GM18951 (cell line): ENCODE measurements at regions not wholly inside any gene's neighbourhood (a gene's known extent, or its start where the extent isn't known, plus 50 kb on each side); places are given as distances from the start of the nearest gene placed in this dataset.

ENCODE experiments used
- POLR2A ChIP-seq: IDR thresholded peaks from 4 replicates; pipeline ENCODE4 v1.6.1; 2011; ENCODE audit warnings: mild to moderate bottlenecking; ENCODE audit not compliant: insufficient read length, insufficient read depth; ENCODE audit errors: extremely low read depth
- in situ Hi-C: fragments of 300-500 bp; cut with MboI; formaldehyde crosslinking; loops from one replicate; pipeline ENCODE4 v1.12.0; 2022; ENCODE audit warnings: low sequenced_read_pairs, mixed read lengths, inconsistent platforms; ENCODE audit not compliant: unreplicated experiment

- in situ Hi-C loops, result no loop called here
- TF ChIP-seq POLR2A, result no peak
Measured at GRCh38 chr13:76038920-76039716, 403.0 kb downstream of the LMO7 start.

- TF ChIP-seq POLR2A, result no peak
- in situ Hi-C loops, result no loop called here
Measured at GRCh38 chr13:76036176-76036575, 400.0 kb downstream of the LMO7 start.

- in situ Hi-C loops, result no loop called here
Measured at GRCh38 chr13:76035711-76036110, 399.6 kb downstream of the LMO7 start.

GRCh38 chr13:76029706-76030105 lies 393.6 kb downstream of the LMO7 start:
- no peak for TF ChIP-seq POLR2A
- in situ Hi-C loops, result no loop called here

More at GRCh38 chr13:76035711-76036110, 399.6 kb downstream of the LMO7 start:
- no peak for TF ChIP-seq POLR2A

- in situ Hi-C loops, result no loop called here
- no peak for TF ChIP-seq POLR2A
Measured at GRCh38 chr13:76029088-76029487, 393.0 kb downstream of the LMO7 start.

- in situ Hi-C loops, result no loop called here
Measured at GRCh38 chr13:76027131-76027530, 391.0 kb downstream of the LMO7 start.

DNA sequence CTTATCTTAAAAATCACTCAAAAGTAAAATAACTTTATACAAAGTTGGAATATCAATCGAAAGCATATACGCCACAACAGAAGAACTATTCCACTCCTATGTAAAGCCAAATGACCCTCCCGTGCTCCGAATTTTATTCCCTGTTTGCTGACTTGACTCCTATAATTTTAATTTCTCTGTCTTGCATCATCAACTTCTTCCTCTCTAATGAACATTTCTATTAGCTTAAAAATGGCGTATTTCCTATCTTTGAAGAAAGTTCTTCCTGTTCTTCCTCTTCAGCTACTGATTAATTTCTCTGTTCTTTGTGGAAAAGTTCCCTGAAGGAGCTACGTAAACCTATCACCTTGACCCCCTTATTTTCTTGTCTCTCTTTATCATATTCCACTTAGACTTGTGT lies 389.3 kb downstream of the LMO7 start:
- in situ Hi-C loops, result no loop called here
- no peak for TF ChIP-seq POLR2A

More at GRCh38 chr13:76027131-76027530, 391.0 kb downstream of the LMO7 start:
- TF ChIP-seq POLR2A, result no peak

- in situ Hi-C loops, result loop anchor here (25.0 kb wide), 1 partner anchor 337 kb away; no protein-coding TSS in a partner anchor
- TF ChIP-seq POLR2A, result no peak
Measured at GRCh38 chr13:76024151-76024550, 388.0 kb downstream of the LMO7 start.

- no peak for TF ChIP-seq POLR2A
- in situ Hi-C loops, result loop anchor here (25.0 kb wide), 1 partner anchor 336 kb away; no protein-coding TSS in a partner anchor
Measured at GRCh38 chr13:76023652-76024051, 387.5 kb downstream of the LMO7 start.

GRCh38 chr13:76020421-76020955 lies 384.4 kb downstream of the LMO7 start:
- in situ Hi-C loops, result loop anchor here (25.0 kb wide), 1 partner anchor 333 kb away; no protein-coding TSS in a partner anchor
- TF ChIP-seq POLR2A, result no peak

GRCh38 chr13:76019421-76020044 lies 383.4 kb downstream of the LMO7 start:
- in situ Hi-C loops, result loop anchor here (10.0 to 25.0 kb wide), 2 partner anchors 145 to 332 kb away; no protein-coding TSS in a partner anchor

GRCh38 chr13:76017861-76018556 lies 381.9 kb downstream of the LMO7 start:
- TF ChIP-seq POLR2A, result no peak
- in situ Hi-C loops, result loop anchor here (10.0 to 25.0 kb wide), 2 partner anchors 143 to 331 kb away; no protein-coding TSS in a partner anchor

More at GRCh38 chr13:76019421-76020044, 383.4 kb downstream of the LMO7 start:
- no peak for TF ChIP-seq POLR2A
